Astrocyte of the hippocampus (primary cell): ENCODE measurements at regions not wholly inside any gene's neighbourhood (a gene's known extent, or its start where the extent isn't known, plus 50 kb on each side); places are given as distances from the start of the nearest gene placed in this dataset.
A peak's percentile ranks its signal among the peaks of the same experiment; 100 is the strongest.
"Not testable (repeated sequence)": the region's sequence is repeated elsewhere in the genome, so short reads cannot be mapped to it uniquely, and the experiment has no call there.

Experiments used
- DNase-seq: peaks from one replicate; pipeline ENCODE4 v3.0.0; 2011; ENCODE audit warnings: low read depth, low spot score

DNA sequence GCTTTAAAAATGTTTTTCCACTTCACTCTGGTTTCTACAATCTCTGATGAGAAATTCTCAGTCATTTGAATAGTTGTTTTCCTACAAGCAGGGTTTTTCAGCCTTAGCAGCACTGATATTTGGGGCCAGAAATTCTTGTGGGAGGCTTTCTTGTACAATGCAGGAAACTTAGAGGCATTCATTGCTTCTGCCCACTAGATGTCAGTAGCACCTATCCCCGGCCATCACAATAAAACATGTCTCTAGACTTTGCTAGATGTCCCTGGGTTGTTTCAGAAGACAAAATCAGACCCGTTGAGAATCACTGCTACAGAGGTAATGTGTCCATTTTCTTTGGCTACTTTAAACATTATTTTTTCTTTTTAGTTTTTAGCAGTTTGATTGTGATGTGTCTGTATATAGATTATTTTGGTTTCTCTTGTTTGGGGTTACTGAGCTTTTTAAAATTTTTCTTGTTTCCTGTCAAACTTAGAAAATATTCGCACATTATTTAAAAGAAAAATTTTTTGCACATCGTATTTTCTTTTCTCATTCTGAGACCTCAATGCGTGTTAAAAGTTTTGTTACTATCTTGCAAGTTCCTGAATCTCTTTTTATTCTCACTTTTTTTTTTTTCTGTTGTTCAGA, 60.8 kb upstream of the CCDC179 start:
- DNase-seq = peak; percentile 60

DNA sequence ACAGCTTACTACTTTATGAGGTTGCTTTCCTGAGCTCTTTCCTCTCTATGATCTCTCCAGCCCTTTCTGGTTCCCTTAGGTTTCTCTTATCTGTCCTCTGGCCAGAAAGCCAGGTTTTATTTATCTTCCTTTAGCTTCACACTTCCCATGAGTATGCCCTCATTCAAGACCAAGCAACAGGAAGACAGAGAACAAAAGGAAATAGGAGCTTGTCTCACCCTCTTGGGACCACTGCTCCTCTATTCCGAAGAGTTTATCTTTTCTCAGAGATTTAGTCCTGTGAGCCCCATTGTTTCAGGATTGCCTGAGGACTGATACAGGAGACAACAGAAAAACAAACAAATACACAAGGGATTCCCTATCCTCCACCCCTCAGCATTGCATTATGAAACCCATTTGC, 62.4 kb upstream of the CCDC179 start:
- no peak for DNase-seq

DNA sequence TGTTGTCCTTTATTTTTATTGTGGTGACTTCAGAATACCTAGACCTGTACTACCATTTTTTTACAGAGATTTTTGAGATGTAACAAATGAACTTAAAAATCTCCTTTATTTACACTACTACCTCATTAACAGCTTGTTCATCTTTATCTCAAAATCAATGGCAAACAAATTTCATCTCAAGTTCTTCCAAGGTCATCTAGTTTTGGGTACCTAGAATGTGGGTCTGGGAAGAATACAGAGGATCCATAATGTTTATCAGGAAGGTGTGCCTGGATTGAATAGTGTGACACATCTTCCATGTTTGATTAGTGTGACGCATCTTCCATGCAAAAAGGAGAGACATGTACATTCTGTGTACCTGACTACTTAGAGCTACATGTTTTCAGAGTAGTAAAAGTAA, 63.3 kb upstream of the CCDC179 start:
- no peak for DNase-seq

DNA sequence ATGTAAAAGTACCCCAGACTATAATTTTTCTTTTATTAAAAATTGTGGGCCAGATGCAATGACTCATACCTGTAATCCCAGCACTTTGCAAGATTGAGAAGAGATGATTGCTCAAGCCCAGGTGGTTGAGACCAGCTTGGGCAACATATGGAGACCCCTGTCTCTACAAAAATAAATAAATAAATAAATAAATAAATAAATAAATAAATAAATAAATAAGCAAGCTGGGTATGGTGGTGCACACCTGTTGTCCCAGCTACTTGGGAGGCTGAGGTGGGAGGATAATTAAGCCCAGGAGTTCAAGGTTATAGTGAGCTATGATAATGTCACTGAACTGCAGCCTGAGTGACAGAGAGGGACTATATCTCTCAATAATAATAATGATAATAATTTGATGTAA, 66.1 kb upstream of the CCDC179 start:
- no peak for DNase-seq

DNA sequence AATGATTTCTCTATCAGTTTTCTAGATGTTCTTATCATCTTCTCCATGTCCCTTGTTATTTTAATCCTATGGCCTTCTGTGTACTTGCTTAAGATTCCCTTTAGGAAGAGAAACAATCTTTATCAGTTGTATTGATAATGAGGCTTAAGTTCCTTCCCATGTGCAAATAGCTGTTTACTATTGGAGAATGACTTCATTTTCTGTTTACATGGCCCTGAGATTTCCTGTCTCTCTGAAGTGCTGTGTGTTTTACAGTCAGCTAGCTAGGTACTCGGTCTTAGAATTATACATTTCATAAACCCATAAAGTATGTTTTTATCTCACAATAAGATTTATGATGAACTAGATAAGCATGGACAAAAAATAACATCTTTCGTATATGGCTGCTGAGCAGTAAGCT, 67.5 kb upstream of the CCDC179 start:
- no peak for DNase-seq

DNA sequence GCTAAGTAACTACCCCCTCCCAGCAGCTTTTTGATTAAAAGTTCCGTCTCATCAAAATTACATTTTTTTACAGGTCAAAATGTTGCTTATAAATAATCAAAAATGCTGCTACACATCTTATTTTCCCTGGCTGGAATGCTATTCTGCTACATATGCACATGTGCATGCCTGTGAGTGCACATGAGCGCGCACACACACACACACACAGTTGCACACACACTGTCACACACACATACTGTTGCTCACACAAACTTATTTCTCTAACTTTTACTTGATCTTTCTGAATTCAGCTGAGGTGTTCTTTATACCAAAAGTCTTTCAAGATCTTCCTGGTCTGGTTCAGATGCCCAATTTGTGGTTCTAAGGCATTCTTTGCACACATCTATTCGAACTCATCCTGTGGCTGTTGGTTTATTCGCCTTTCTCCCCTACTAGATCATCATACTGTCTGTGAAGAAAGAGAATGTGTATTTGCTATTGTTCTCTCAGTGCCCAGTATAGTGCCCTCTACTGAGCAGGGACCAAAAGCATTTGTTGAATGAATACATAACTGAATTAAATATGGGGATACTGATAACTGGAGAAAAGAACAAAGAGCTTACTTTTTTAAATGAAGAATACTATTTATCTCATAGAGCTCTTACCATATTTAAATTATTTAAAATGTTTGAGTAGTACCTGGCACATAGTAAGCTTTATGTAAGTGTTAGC, 68.1 kb upstream of the CCDC179 start:
- DNase-seq = no peak

DNA sequence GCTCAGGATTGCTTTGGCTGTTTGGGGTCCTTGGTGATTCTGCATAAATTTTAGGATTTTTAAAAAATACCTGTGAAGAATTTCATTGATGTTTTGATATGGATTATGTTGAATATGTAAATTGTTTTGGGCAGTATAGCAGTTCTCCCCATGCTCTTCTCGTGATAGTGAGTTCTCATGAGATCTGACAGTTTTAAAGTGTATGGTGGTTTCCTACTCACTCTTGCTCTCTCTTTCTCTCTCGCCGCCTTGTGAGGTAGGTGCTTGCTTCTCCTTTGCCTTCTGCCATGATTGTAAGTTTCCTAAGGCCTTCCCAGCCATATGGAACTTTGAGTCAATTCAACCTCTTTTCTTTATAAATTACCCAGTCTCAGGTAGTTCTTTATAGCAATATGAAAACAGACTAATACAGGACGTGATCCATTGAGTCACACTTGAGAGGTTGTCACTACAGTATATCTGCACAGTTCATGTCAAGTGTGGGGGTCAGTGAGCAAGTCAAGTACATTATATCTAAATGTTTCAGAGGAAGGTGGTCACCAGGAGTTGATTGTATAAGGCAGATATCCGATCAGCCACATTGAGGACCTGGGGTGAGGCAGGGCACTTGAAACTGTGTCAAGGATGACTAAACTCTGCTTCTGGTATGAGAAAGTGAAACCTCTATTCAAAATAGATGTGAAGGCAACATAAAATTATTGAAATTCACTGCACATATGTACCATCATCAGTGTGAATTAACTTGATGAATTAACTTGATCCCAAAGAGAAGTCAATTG, 70.7 kb upstream of the CCDC179 start:
- DNase-seq = no peak

DNA sequence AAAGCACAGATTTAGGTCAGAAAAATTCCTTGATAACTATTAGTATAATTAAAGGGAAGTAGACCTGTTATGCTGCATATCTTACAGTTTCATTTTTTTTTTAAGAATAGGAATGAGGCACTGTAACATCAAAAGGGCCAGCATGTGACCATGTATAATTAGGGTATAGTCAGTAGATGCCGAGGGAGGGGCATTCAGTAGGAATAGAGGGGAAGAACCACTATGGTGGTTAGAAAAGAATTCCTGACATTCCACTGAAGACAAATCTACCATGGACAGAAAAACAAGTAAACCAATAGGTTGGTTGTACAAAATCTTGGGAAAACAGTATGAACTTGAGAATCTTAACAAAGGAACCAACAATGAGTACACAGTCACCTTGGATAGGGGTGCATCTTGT, 78.4 kb upstream of the CCDC179 start:
- DNase-seq = peak; percentile 0

DNA sequence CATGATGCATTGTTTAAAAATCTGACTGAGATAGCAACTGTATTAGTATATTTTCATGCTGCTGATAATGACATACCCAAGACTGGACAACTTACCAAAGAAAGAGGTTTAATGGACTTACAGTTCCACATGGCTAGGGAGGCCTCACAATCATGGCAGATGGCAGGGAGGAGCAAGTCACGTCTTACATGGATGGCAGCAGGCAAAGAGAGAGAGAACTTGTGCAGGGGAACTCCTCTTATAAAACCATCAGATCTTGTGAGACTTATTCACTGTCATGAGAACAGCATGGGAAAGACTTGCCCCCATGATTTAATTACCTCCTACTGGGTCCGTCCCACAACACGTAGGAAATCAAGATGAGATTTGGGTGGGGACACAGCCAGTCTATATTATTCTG, 81.3 kb upstream of the CCDC179 start:
- DNase-seq = not testable (repeated sequence)

DNA sequence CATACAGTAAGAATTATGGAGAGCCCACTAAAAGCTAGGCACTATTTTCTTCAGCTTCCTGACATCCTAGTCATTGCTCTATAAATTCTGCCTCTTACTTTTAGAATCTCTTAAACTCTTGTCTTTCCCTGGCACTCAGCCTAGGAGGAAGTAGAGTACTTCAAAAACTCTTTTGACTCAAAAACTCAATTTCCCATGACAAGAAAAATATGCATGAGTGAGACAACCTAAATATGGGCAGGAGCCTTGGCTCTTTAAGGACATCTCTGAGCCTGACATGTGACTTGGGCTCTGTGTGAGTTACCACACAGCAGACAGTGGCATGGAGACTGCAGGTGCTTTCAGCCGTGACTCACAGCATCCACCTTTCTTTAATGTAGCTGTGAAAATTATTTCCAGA, 97.5 kb upstream of the CCDC179 start:
- DNase-seq = no peak

DNA sequence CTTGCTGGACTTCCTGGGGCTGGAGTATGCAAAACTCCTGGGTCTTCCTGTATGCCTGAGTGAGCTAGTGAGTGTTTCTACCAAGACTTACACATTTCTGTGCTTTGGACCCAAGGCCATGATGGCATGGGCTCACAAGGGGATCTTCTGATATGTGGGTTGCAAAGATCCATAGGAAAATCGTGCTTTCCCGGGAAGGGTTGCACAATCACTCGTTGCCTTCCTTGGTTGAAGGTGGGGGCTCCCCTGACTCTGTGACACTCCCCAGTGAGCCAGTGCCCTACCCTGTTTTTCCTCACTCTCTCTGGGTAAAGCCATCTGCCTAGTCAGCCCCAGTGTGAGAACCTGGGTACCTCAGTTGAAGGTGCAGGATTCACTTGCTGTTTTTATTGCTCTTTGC, 114.0 kb upstream of the CCDC179 start:
- DNase-seq = no peak

DNA sequence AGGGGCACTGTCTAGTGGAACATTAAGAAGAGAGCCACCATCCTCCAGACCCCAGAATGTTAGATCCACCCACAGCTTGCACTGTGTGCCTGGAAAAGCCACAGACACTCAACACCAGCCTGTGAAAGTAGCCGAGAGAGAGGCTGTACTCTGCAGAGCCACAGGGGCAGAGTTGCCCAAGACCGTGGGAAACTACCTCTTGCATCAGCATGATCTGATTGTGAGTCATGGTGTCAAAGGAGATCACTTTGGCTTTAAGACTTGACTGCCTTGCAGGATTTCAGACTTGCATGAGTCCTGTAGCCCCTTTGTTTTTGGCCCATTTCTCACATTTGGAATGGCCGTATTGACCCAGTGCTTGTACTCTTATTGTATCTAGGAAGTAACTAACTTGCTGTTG, 115.9 kb upstream of the CCDC179 start:
- DNase-seq = peak; percentile 1

DNA sequence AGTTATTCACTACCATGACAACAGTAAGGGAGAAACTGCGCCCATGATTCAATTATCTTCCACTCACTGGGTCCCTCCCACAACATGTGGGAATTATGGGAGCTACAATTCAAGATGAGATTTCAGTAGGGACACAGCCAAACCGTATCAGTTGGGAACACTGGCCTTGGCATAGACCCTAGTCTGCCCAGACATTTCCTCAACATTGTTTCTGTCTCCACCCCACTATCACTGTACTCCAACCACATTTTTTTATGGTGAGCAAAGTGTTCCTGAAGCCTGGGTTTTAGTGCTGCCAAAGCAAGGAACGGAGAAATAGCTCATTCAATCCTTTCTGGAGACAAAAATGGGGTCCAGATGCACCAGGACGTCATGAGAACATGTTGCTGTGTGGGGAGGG, 122.6 kb upstream of the CCDC179 start:
- DNase-seq = no peak

DNA sequence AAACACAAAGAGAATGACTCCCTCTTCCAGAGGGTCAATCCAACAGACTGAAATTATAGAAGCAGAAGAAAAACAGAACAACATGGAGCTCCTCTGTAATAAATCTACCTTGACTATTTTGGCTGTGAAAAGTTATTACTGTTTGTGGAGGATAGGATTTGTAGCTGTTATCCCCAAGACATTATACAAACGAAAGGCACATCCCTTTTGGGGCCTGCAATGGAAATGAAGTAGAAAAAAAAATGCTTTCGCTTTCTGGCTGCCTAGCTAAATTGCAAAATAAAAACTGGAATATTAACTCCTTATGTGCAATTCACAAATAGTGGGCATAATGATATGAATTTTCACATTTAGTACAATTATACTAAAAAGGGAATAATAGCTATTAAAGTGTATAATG, 123.8 kb upstream of the CCDC179 start:
- no peak for DNase-seq

DNA sequence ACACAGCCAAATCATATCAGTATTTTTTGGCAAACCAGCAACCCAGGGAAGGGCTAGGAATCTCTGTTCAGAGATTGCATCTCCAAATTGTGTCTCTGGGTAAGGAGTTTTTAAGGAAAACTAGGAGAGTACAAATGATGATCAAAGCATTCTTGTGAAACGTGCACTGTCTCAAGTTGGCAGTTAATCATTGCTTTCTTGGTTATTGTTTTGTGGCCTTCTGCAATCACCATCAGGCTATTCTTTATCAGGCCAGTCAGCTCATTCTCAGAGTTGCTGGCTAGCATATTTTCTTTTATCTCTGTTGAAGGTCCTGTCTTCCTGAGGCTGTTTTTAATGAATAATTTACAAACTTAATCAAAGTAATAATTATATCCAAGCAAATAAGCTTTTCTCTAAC, 129.1 kb upstream of the CCDC179 start:
- DNase-seq = no peak

DNA sequence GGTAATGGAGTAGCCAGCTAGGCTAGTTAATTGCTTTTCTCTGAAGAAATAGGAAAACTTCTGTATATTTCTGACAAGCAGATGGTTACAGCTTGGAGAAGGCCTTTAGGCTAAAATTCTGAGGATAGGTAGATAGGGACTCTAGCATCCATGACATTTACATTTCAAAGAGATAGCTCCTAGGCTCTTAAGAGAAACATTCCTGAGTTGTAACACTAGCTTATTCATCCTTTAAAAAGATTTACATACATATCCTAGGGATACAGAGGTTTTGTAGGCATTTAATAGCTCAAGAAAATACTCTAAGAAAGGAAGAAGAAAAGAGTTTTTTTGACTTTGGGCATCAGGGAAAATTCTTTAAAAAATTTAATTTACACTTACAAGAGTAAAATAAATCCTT, 130.9 kb upstream of the CCDC179 start:
- no peak for DNase-seq

DNA sequence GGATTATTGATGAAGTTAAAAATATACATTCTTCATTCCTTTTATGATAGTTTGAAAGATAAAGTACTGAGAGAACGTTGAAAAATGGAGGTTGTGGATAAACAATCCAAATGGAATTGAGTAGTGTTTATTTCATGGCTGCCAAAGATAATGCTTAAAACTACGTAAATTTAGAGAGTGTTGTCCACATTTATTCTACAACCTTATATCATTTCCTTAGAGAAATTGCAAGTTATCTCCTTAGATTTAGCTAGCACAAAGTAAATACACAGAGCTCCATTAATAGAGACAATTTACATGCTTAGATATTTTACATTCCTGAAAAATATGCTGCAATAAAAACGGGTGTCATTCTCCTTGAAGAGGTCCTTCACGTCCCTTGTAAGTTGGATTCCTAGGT, 146.5 kb upstream of the CCDC179 start:
- no peak for DNase-seq

DNA sequence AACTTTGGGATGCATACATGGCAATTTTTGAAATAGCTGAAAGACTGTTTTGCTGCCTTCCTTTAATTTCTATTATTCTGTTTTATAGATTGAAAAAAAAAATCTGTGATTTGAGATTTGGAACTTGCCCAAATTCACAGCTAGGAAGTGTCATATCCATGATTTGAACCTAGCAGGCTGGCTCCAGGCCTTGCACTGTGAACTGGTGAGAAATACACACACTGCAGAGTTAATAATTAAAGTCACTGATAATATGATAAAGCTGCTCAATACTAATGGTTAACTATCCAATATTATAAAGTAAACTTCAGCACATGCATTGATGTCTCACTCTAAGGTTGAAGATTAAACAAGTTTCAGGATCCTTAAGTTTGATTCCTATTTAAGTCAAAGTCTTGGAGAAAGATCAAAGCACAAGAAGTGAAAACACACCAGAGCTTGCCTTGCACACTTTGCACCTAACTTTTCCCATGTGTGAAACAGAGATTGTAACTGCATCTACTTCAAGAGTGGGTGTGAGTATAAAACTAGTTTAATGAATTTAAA, 150.6 kb upstream of the CCDC179 start:
- no peak for DNase-seq

DNA sequence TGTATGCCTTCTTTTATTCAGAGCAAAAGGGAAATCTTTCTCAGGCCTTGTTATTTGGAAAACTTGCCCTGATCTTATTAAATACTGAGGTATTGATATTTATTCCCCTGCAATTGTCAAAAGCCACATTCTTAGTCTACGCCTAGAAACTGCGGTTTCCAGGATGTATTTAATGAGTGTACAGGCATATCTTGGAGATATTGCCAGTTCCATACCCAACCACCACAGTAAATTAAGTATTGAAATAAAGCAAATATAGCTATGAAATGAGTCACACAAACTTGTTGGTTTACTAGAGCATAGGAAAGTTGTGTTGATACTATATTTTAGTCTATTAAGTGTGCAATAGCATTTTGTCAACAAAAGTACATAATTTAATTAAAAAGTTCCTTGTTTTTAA, 152.7 kb upstream of the CCDC179 start:
- DNase-seq = no peak

DNA sequence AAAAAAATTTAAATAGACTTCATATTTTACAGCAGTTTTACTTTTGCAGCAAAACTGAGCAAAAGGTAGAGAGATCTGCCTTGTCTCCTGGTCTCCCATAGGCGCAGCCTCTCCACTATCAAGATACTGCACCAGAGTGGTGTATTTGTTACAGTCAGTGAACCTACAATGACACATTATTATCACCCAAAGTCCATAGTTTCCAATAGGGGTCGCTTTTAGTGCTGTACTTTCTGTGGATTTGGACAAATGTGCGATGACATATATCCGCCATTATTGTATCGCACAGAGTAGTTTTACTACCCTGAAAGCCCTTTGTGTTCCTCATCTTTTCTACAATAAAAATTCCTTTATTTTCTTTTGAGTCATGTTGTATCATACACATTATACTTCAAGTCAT, 153.2 kb upstream of the CCDC179 start:
- no peak for DNase-seq

DNA sequence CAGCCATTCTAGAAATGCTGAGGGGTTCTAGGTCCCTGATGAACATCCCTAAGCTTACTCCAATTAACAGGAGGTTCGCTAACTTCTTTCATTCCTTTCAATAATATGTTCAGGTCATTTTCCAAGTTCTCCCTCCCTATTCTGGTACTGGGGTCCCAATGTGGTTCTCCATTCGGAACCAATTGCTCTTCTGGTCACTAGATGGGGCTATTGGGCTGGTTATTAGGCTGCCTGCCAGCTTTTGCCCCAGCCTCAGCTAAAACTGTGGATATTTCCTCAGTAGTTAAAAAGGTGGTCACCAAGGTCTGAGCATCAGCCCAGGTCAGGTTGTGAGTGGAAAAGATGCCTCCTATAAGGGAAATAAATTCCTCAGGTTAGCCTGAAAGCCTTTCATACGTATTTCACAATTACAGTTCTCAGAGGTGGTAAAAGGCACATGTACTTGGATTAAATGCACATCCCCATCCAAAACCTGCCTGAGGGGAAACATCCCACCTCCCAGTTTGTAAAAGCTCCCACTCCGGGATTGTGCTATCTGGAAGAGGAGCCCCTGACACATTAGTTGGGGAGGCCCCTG, 161.1 kb upstream of the CCDC179 start:
- peak; percentile 41 for DNase-seq

DNA sequence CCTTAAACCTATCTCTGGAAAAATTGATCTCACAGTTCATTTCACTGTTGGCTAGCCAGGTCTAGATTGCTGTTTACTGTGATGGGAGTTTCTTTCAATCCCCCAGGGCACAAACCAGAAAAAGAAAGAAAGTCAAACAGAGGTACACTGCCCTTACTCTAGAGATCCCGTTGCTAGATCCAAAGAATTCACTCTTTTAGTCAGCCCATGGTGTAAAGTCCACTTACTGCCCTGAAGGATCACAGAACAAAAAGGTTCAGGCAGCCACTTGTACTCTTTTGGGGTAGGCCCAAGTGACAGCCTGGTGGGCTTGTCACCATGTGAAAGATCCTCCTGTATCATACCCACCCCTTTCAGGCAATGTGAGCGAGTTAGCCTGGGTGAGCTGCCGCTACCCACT, 162.6 kb upstream of the CCDC179 start:
- no peak for DNase-seq
